Lung (tissue), 11 donors: ENCODE measurements at regions not wholly inside any gene's neighbourhood (a gene's known extent, or its start where the extent isn't known, plus 50 kb on each side); places are given as distances from the start of the nearest gene placed in this dataset.
A peak's percentile ranks its signal among the peaks of the same experiment; 100 is the strongest.

Experiments
- ATAC-seq: fragments of 200-7000 bp; cut with Tn5 transposase; one replicate; pipeline ENCODE4 v1.9.1; 2020; ENCODE audit warnings: moderate number of reproducible peaks; ENCODE audit not compliant: insufficient read depth, low FRiP score
- DNase-seq, 3 donors: peaks; one replicate each; pipeline ENCODE4 v3.0.0-alpha.2; 2013 to 2017
- H3K27ac ChIP-seq, 2 donors: one replicate each; pipeline ENCODE4 v1.5.1; 2013; ENCODE audit warnings: mild to moderate bottlenecking in 2 of 2, moderate library complexity in 2 of 2, control low read depth in 1 of 2, inconsistent platforms in 1 of 2, low read depth in 1 of 2, low read length in 1 of 2
- H3K27me3 ChIP-seq, 3 donors: one replicate each; pipeline ENCODE4 v1.5.1; 2013; ENCODE audit warnings: low read length in 2 of 3; ENCODE audit not compliant: control insufficient read depth in 3 of 3, insufficient read depth in 3 of 3
- H3K36me3 ChIP-seq, 4 donors: one replicate each; pipeline ENCODE4 v1.5.1; 2013; ENCODE audit warnings: low read length in 4 of 4, mild to moderate bottlenecking in 1 of 4, moderate library complexity in 1 of 4; ENCODE audit not compliant: control insufficient read depth in 4 of 4, insufficient read depth in 4 of 4
- H3K4me1 ChIP-seq, 5 donors: one replicate each; pipeline ENCODE4 v1.5.1; 2013; ENCODE audit warnings: low read length in 5 of 5, mild to moderate bottlenecking in 2 of 5, moderate library complexity in 1 of 5; ENCODE audit not compliant: control insufficient read depth in 5 of 5, insufficient read depth in 5 of 5
- H3K4me3 ChIP-seq: one replicate; pipeline ENCODE4 v1.5.1; 2013; ENCODE audit warnings: mild to moderate bottlenecking, control low read depth, moderate library complexity
- H3K9ac ChIP-seq, 2 donors: one replicate each; pipeline ENCODE4 v1.5.1; 2013; ENCODE audit warnings: low read length in 2 of 2, control low read depth in 1 of 2; ENCODE audit not compliant: insufficient read depth in 1 of 2
- H3K9me3 ChIP-seq, 4 donors: one replicate each; pipeline ENCODE4 v1.5.1; 2013; ENCODE audit warnings: low read length in 3 of 4, mild to moderate bottlenecking in 1 of 4, moderate library complexity in 1 of 4; ENCODE audit not compliant: control insufficient read depth in 4 of 4, insufficient read depth in 3 of 4
- WGBS, 2 donors: extraction: QIAGEN DNeasy Blood & Tissue Kit; methylation state at CpG; one replicate each; pipeline ENCODE4 v1.1.7; 2013; 5-methylcytosine and 5-hydroxymethylcytosine counted together
- TF ChIP-seq, protein P1 (sequence below): IDR thresholded peaks from 2 replicates; pipeline ENCODE4 v1.5.1; 2012; ENCODE audit warnings: mild to moderate bottlenecking; ENCODE audit errors: control extremely low read depth, extremely low read depth
- donor health status: control.
- donor health status: control.
- donor health status: Bipolar disorder and iron deficiency.
- donor health status: healthy.
- donor health status: DM: yes; HTN: yes; CAD: no.

GRCh38 chr12:93302331-93303229 is 75.1 kb upstream of the NUDT4 start:
- Histone ChIP-seq H3K4me3 (no peak overlapping the region), H3K9ac (no peak overlapping the region), H3K9me3 (peaks cover 0 to 1% (median 0%) of the 10 kb centered on the region in 4 donors), H3K36me3 (no peaks in the 10 kb centered on the region), H3K27me3 (no peaks in the 10 kb centered on the region), H3K4me1 (peaks cover 0 to 3% (median 0%) of the 10 kb centered on the region in 5 donors), H3K27ac (peak overlapping the region in 1 of 2 donors; percentile 64)
- TF ChIP-seq, protein P1, sequence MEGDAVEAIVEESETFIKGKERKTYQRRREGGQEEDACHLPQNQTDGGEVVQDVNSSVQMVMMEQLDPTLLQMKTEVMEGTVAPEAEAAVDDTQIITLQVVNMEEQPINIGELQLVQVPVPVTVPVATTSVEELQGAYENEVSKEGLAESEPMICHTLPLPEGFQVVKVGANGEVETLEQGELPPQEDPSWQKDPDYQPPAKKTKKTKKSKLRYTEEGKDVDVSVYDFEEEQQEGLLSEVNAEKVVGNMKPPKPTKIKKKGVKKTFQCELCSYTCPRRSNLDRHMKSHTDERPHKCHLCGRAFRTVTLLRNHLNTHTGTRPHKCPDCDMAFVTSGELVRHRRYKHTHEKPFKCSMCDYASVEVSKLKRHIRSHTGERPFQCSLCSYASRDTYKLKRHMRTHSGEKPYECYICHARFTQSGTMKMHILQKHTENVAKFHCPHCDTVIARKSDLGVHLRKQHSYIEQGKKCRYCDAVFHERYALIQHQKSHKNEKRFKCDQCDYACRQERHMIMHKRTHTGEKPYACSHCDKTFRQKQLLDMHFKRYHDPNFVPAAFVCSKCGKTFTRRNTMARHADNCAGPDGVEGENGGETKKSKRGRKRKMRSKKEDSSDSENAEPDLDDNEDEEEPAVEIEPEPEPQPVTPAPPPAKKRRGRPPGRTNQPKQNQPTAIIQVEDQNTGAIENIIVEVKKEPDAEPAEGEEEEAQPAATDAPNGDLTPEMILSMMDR, result no peak
- WGBS, 2 donors, result 65 to 69% methylated on average over 5 of the region's 5 CpGs
- no peak for DNase-seq
- ATAC-seq, result no peak

- Histone ChIP-seq H3K9me3 (peaks cover 0 to 1% (median 0%) of the 10 kb centered on the region in 4 donors), H3K4me3 (no peak overlapping the region), H3K27me3 (no peaks in the 10 kb centered on the region), H3K9ac (no peak overlapping the region), H3K27ac (no peak overlapping the region), H3K36me3 (no peaks in the 10 kb centered on the region), H3K4me1 (no peaks in the 10 kb centered on the region)
- DNase-seq (no peak), ATAC-seq (no peak)
- TF ChIP-seq, protein P1, result no peak
These were observed 71.1 kb upstream of the NUDT4 start for GRCh38 chr12:93306636-93307035.

DNA sequence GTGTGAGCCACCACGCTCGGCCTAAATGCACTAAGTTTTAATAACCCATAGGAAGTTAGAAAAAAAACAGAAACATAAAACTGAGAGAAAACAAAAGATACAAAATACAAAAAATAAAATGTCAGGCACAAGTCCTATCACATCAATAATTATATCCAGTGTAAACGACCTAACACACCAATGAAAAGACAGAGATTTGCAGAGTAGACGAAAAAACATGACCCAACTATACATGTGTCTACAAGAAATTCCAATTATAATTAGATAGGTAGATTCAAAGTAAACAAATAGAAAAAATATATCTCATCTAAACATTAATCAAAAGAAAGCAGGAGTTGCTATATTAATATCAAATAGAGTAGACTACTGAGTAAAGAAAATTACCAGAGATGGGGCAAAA is 69.4 kb upstream of the NUDT4 start:
- Histone ChIP-seq H3K9me3 (peaks cover 0 to 1% (median 0%) of the 10 kb centered on the region in 4 donors), H3K4me3 (no peak overlapping the region), H3K4me1 (no peaks in the 10 kb centered on the region), H3K27me3 (no peaks in the 10 kb centered on the region), H3K36me3 (no peaks in the 10 kb centered on the region), H3K9ac (no peak overlapping the region), H3K27ac (no peak overlapping the region)
- TF ChIP-seq, protein P1, result no peak
- DNase-seq, result no peak
- 96 to 98% methylated on average over 4 of the region's 4 CpGs for WGBS, 2 donors
- ATAC-seq, result no peak
